GM23338 (cell line): ENCODE measurements at regions not wholly inside any gene's neighbourhood (a gene's known extent, or its start where the extent isn't known, plus 50 kb on each side); places are given as distances from the start of the nearest gene placed in this dataset.

Source experiments
- ATAC-seq: fragments of 200-7000 bp; cut with Tn5 transposase; 3 replicates; pipeline ENCODE4 v1.9.1; 2020
- DNase-seq: peaks from one replicate; pipeline ENCODE4 v3.0.0-alpha.2; 2015; ENCODE audit warnings: low spot score
- H2AFZ ChIP-seq: fragments of 200-600 bp; sonication (generic); 2 replicates; pipeline ENCODE4 v1.8.0; 2016; ENCODE audit warnings: antibody characterized with exemption, mild to moderate bottlenecking, moderate library complexity
- H3F3A ChIP-seq: fragments of 200-600 bp; sonication (generic); replicated peaks from 2 replicates; pipeline ENCODE4 v1.8.0; 2017; ENCODE audit warnings: antibody characterized with exemption, mixed run types, low read depth
- H3K27ac ChIP-seq: fragments of 200-600 bp; sonication (generic); 2 replicates; pipeline ENCODE4 v1.6.1; 2016; ENCODE audit warnings: low read depth
- H3K27me3 ChIP-seq: fragments of 200-600 bp; sonication (generic); 2 replicates; pipeline ENCODE4 v1.8.0; 2016; ENCODE audit warnings: mild to moderate bottlenecking, mixed run types, moderate library complexity; ENCODE audit not compliant: insufficient read depth
- H3K36me3 ChIP-seq: fragments of 200-600 bp; sonication (generic); 2 replicates; pipeline ENCODE4 v1.8.0; 2016; ENCODE audit warnings: mild to moderate bottlenecking; ENCODE audit not compliant: insufficient read depth
- H3K4me1 ChIP-seq: fragments of 200-600 bp; sonication (generic); 2 replicates; pipeline ENCODE4 v1.8.0; 2016; ENCODE audit warnings: mild to moderate bottlenecking, moderate library complexity; ENCODE audit not compliant: insufficient read depth
- H3K4me2 ChIP-seq: fragments of 200-600 bp; sonication (generic); 2 replicates; pipeline ENCODE4 v1.7.1; 2017; ENCODE audit warnings: mixed run types
- H3K4me3 ChIP-seq: fragments of 200-600 bp; sonication (generic); 2 replicates; pipeline ENCODE4 v1.6.1; 2016; ENCODE audit warnings: mixed run types
- H3K79me2 ChIP-seq: fragments of 200-600 bp; sonication (generic); replicated peaks from 2 replicates; pipeline ENCODE4 v1.8.0; 2017; ENCODE audit warnings: mild to moderate bottlenecking; ENCODE audit not compliant: insufficient read depth
- H3K9me2 ChIP-seq: fragments of 200-600 bp; sonication (generic); 2 replicates; pipeline ENCODE4 v1.8.0; 2017; ENCODE audit not compliant: insufficient read depth
- H4K20me1 ChIP-seq: fragments of 200-600 bp; sonication (generic); replicated peaks from 2 replicates; pipeline ENCODE4 v1.8.0; 2017; ENCODE audit warnings: mild to moderate bottlenecking; ENCODE audit not compliant: insufficient read depth
- H3K27ac Mint-ChIP-seq: 2 replicates; pipeline ENCODE4 v1.8.0; 2020; ENCODE audit warnings: inconsistent platforms, mild to moderate bottlenecking, moderate library complexity, mixed read lengths
- H3K27me3 Mint-ChIP-seq: 3 replicates; pipeline ENCODE4 v1.8.0; 2022; ENCODE audit warnings: low read depth, mild to moderate bottlenecking, moderate library complexity, mixed read lengths, inconsistent platforms; ENCODE audit not compliant: insufficient read depth, poor library complexity
- H3K36me3 Mint-ChIP-seq: 3 replicates; pipeline ENCODE4 v1.8.0; 2021; ENCODE audit warnings: low read depth, mild to moderate bottlenecking, inconsistent platforms, moderate library complexity, mixed read lengths
- H3K4me1 Mint-ChIP-seq: 3 replicates; pipeline ENCODE4 v1.8.0; 2020; ENCODE audit warnings: mild to moderate bottlenecking, inconsistent platforms, mixed read lengths
- H3K4me3 Mint-ChIP-seq: 3 replicates; pipeline ENCODE4 v1.8.0; 2021; ENCODE audit warnings: moderate library complexity, mild to moderate bottlenecking, inconsistent platforms, mixed read lengths
- H3K9me3 Mint-ChIP-seq: 3 replicates; pipeline ENCODE4 v1.8.0; 2020; ENCODE audit warnings: moderate library complexity, mild to moderate bottlenecking, inconsistent platforms, mixed read lengths
- CREB1 ChIP-seq: fragments of 250-450 bp; sonication (Bioruptor Pico); IDR thresholded peaks from 2 replicates; pipeline ENCODE4 v1.5.0; 2020; ENCODE audit warnings: low read depth, mild to moderate bottlenecking, moderate library complexity
- EZH2 ChIP-seq: fragments of 200-600 bp; sonication (generic); IDR thresholded peaks from one replicate; pipeline ENCODE4 v1.8.0; 2017; ENCODE audit warnings: antibody characterized with exemption, mild to moderate bottlenecking, low read depth; ENCODE audit not compliant: unreplicated experiment
- EZH2phosphoT487 ChIP-seq: fragments of 200-600 bp; sonication (generic); IDR thresholded peaks from one replicate; pipeline ENCODE4 v1.8.1; 2018; ENCODE audit warnings: antibody characterized with exemption; ENCODE audit not compliant: unreplicated experiment
- JUNB ChIP-seq: IDR thresholded peaks from one replicate; pipeline ENCODE4 v1.6.1; 2016; ENCODE audit warnings: antibody characterized with exemption; ENCODE audit not compliant: unreplicated experiment
- NANOG ChIP-seq: IDR thresholded peaks from 2 replicates; pipeline ENCODE4 v1.6.1; 2016; ENCODE audit warnings: antibody characterized with exemption, borderline replicate concordance
- POLR2AphosphoS5 ChIP-seq: IDR thresholded peaks from 2 replicates; pipeline ENCODE4 v1.6.1; 2016; ENCODE audit warnings: antibody characterized with exemption, low read depth
- STAT1 ChIP-seq: IDR thresholded peaks from one replicate; pipeline ENCODE4 v1.6.1; 2016; ENCODE audit warnings: antibody characterized with exemption; ENCODE audit not compliant: unreplicated experiment
- ZNF114 ChIP-seq: fragments of 250-450 bp; sonication (Bioruptor Pico); IDR thresholded peaks from 2 replicates; pipeline ENCODE4 v1.5.0; 2020; ENCODE audit warnings: mild to moderate bottlenecking, moderate library complexity
- ZNF331 ChIP-seq: fragments of 250-450 bp; sonication (Bioruptor Pico); IDR thresholded peaks from 2 replicates; pipeline ENCODE4 v1.5.0; 2020; ENCODE audit warnings: low read depth, mild to moderate bottlenecking, moderate library complexity
- TF ChIP-seq, protein P1 (sequence below): fragments of 250-450 bp; sonication (Bioruptor Pico); IDR thresholded peaks from 2 replicates; pipeline ENCODE4 v1.5.0; 2020; ENCODE audit warnings: mild to moderate bottlenecking, moderate library complexity
- TF ChIP-seq, protein P2 (sequence below), 2 experiments: fragments of 200-600 bp in 1 of 2; sonication (generic) in 1 of 2; conservative IDR thresholded peaks; 2 replicates each; pipeline versions ENCODE4 v1.5.1 to v1.6.1; 2016 to 2017; ENCODE audit warnings: antibody characterized with exemption in 2 of 2, low read depth in 2 of 2, mild to moderate bottlenecking in 2 of 2, moderate library complexity in 1 of 2

DNA sequence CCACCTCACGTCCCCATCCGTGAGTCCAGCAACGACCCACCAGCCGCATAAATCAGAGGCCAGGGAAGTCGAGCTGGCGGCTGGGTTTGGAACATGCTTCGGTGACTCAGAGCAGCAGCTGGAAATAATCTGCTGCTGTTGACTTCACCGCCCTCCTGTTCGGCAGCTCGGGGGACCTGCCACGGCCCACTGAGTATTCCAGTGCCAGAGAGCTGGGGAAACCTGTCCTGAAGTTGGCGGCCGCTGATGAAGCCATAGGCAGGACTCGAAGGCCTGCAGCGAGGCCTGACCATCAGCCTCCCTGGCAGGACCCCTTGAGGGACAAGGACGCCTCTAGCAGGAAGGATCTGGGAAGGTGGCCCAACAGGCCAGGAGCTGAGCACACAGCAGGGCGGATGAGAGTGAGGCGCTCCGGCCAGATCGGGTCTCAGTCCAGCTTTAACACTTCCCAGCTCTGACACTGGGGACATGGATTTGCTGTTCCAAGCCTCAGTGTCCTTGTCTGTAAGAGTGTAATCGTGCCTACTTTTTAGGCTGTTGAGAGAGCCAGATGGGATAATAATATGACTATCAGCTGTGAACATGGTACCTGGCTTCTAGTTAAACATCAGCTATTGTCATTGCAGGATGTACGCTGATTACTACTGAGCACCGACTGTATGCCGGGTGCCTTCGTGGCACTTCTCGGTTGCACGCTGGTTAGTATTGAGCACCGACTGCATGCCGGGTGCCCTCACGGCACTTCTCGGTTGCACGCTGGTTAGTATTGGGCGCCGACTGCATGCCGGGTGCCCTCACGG, 50.4 kb upstream of the CIBAR2 start:
- H4K20me1 ChIP-seq, result no peaks in the 10 kb centered on the region
- Mint-ChIP-seq H3K27me3 (peaks cover 10% of the 10 kb centered on the region), H3K9me3 (no peaks in the 10 kb centered on the region), H3K4me3 (no peak overlapping the region), H3K36me3 (peaks cover 6% of the 10 kb centered on the region; the same call in 1 of the 3 replicates), H3K27ac (no peak overlapping the region), H3K4me1 (peaks cover 44% of the 10 kb centered on the region)
- no peak overlapping the region for H3K27ac ChIP-seq
- H3K4me1 ChIP-seq, result peaks cover 28% of the 10 kb centered on the region
- H3K79me2 ChIP-seq, result no peaks in the 10 kb centered on the region
- TF ChIP-seq ZNF331 (CRISPR knock-in tag) (no peak), POLR2AphosphoS5 (no peak), EZH2phosphoT487 (no peak), STAT1 (no peak)
- no peak overlapping the region for H3K4me2 ChIP-seq
- no peaks in the 10 kb centered on the region for H3K36me3 ChIP-seq
- DNase-seq (no peak), ATAC-seq (no peak)
- H3K27me3 ChIP-seq, result no peaks in the 10 kb centered on the region
- H2AFZ ChIP-seq, result no peak overlapping the region
- no peaks in the 10 kb centered on the region for H3K9me2 ChIP-seq
- no peak overlapping the region for H3K4me3 ChIP-seq
- H3F3A ChIP-seq, result peaks cover 3% of the 10 kb centered on the region; the same call in 1 of the 2 replicates

GRCh38 chr16:85163278-85164112, 51.2 kb upstream of the CIBAR2 start:
- Histone ChIP-seq H3K4me3 (no peak overlapping the region), H3K36me3 (no peaks in the 10 kb centered on the region), H4K20me1 (no peaks in the 10 kb centered on the region), H2AFZ (no peak overlapping the region), H3K9me2 (no peaks in the 10 kb centered on the region), H3F3A (peaks cover 12% of the 10 kb centered on the region; the same call in 1 of the 2 replicates), H3K4me2 (no peak overlapping the region), H3K79me2 (no peaks in the 10 kb centered on the region), H3K27ac (no peak overlapping the region), H3K27me3 (no peaks in the 10 kb centered on the region), H3K4me1 (peaks cover 34% of the 10 kb centered on the region)
- no peak for DNase-seq
- Mint-ChIP-seq H3K36me3 (peaks cover 6% of the 10 kb centered on the region; the same call in 1 of the 3 replicates), H3K4me1 (peaks cover 46% of the 10 kb centered on the region), H3K27me3 (peaks cover 6% of the 10 kb centered on the region), H3K9me3 (no peaks in the 10 kb centered on the region), H3K27ac (no peak overlapping the region), H3K4me3 (no peak overlapping the region)
- no peak for ATAC-seq
- TF ChIP-seq POLR2AphosphoS5 (no peak), CREB1 (no peak), STAT1 (no peak), EZH2phosphoT487 (no peak), ZNF114 (CRISPR knock-in tag) (no peak), NANOG (no peak), ZNF331 (CRISPR knock-in tag) (no peak), EZH2 (no peak), JUNB (no peak)
- TF ChIP-seq, protein P1, sequence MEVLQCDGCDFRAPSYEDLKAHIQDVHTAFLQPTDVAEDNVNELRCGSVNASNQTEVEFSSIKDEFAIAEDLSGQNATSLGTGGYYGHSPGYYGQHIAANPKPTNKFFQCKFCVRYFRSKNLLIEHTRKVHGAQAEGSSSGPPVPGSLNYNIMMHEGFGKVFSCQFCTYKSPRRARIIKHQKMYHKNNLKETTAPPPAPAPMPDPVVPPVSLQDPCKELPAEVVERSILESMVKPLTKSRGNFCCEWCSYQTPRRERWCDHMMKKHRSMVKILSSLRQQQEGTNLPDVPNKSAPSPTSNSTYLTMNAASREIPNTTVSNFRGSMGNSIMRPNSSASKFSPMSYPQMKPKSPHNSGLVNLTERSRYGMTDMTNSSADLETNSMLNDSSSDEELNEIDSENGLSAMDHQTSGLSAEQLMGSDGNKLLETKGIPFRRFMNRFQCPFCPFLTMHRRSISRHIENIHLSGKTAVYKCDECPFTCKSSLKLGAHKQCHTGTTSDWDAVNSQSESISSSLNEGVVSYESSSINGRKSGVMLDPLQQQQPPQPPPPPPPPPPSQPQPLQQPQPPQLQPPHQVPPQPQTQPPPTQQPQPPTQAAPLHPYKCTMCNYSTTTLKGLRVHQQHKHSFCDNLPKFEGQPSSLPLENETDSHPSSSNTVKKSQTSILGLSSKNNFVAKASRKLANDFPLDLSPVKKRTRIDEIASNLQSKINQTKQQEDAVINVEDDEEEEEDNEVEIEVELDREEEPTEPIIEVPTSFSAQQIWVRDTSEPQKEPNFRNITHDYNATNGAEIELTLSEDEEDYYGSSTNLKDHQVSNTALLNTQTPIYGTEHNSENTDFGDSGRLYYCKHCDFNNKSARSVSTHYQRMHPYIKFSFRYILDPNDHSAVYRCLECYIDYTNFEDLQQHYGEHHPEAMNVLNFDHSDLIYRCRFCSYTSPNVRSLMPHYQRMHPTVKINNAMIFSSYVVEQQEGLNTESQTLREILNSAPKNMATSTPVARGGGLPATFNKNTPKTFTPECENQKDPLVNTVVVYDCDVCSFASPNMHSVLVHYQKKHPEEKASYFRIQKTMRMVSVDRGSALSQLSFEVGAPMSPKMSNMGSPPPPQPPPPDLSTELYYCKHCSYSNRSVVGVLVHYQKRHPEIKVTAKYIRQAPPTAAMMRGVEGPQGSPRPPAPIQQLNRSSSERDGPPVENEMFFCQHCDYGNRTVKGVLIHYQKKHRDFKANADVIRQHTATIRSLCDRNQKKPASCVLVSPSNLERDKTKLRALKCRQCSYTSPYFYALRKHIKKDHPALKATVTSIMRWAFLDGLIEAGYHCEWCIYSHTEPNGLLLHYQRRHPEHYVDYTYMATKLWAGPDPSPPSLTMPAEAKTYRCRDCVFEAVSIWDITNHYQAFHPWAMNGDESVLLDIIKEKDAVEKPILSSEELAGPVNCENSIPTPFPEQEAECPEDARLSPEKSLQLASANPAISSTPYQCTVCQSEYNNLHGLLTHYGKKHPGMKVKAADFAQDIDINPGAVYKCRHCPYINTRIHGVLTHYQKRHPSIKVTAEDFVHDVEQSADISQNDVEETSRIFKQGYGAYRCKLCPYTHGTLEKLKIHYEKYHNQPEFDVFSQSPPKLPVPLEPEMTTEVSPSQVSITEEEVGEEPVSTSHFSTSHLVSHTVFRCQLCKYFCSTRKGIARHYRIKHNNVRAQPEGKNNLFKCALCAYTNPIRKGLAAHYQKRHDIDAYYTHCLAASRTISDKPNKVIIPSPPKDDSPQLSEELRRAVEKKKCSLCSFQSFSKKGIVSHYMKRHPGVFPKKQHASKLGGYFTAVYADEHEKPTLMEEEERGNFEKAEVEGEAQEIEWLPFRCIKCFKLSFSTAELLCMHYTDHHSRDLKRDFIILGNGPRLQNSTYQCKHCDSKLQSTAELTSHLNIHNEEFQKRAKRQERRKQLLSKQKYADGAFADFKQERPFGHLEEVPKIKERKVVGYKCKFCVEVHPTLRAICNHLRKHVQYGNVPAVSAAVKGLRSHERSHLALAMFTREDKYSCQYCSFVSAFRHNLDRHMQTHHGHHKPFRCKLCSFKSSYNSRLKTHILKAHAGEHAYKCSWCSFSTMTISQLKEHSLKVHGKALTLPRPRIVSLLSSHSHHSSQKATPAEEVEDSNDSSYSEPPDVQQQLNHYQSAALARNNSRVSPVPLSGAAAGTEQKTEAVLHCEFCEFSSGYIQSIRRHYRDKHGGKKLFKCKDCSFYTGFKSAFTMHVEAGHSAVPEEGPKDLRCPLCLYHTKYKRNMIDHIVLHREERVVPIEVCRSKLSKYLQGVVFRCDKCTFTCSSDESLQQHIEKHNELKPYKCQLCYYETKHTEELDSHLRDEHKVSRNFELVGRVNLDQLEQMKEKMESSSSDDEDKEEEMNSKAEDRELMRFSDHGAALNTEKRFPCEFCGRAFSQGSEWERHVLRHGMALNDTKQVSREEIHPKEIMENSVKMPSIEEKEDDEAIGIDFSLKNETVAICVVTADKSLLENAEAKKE (CRISPR knock-in tag), result no peak
- TF ChIP-seq, protein P2, sequence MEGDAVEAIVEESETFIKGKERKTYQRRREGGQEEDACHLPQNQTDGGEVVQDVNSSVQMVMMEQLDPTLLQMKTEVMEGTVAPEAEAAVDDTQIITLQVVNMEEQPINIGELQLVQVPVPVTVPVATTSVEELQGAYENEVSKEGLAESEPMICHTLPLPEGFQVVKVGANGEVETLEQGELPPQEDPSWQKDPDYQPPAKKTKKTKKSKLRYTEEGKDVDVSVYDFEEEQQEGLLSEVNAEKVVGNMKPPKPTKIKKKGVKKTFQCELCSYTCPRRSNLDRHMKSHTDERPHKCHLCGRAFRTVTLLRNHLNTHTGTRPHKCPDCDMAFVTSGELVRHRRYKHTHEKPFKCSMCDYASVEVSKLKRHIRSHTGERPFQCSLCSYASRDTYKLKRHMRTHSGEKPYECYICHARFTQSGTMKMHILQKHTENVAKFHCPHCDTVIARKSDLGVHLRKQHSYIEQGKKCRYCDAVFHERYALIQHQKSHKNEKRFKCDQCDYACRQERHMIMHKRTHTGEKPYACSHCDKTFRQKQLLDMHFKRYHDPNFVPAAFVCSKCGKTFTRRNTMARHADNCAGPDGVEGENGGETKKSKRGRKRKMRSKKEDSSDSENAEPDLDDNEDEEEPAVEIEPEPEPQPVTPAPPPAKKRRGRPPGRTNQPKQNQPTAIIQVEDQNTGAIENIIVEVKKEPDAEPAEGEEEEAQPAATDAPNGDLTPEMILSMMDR (conservative IDR thresholded peaks at IDR 0.05; ENCODE audit: low read depth in 2 of 2), result no peak
